B cell (primary cell): ENCODE measurements at regions not wholly inside any gene's neighbourhood (a gene's known extent, or its start where the extent isn't known, plus 50 kb on each side); places are given as distances from the start of the nearest gene placed in this dataset.

ENCODE experiments used
- ATAC-seq: fragments of 200-7000 bp; cut with Tn5 transposase; one replicate; pipeline ENCODE4 v1.10.0; 2021; ENCODE audit warnings: low read depth, mild to moderate bottlenecking, moderate number of reproducible peaks, moderate library complexity
- CTCF ChIA-PET: fragments of 350-600 bp; sonication (Branson Sonifier 250); formaldehyde crosslinking; loops from one replicate; lab custom pipeline; 2021; ENCODE audit warnings: antibody characterized with exemption, inconsistent platforms; lab: Charles Lee
- POLR2A ChIA-PET: fragments of 350-600 bp; sonication (Branson Sonifier 250); formaldehyde crosslinking; loops from one replicate; lab custom pipeline; 2021; ENCODE audit warnings: antibody characterized with exemption; lab: Charles Lee
- DNase-seq: peaks from one replicate; pipeline ENCODE4 v3.0.0; 2013
- H2AFZ ChIP-seq: 2 replicates; pipeline ENCODE4 v1.6.1; 2012; ENCODE audit warnings: mild to moderate bottlenecking, low read depth, low read length; ENCODE audit not compliant: insufficient read depth, poor library complexity, severe bottlenecking
- H3K27ac ChIP-seq, 2 donors: 1 replicate in 1 of 2; 2 replicates in 1 of 2; pipeline ENCODE4 v1.5.1; 2012 to 2013; ENCODE audit warnings: low read length in 2 of 2, mild to moderate bottlenecking in 2 of 2, moderate library complexity in 1 of 2
- H3K27me3 ChIP-seq, 4 experiments: fragments of 200-600 bp in 1 of 4; sonication (generic) in 1 of 4; replicated peaks in 1 of 4; 1 replicate in 2 of 4; 2 replicates in 2 of 4; pipeline versions ENCODE4 v1.6.1 to v1.7.0; 2013 to 2016; ENCODE audit warnings: low read length in 3 of 4, mild to moderate bottlenecking in 2 of 4, mixed read lengths in 1 of 4, moderate library complexity in 1 of 4; ENCODE audit not compliant: insufficient read depth in 4 of 4, control insufficient read depth in 3 of 4; ENCODE audit errors: control extremely low read depth in 1 of 4
- H3K36me3 ChIP-seq, 2 experiments: replicated peaks in 1 of 2; 1 replicate in 1 of 2; 2 replicates in 1 of 2; pipeline versions ENCODE4 v1.6.1 to v1.7.1; 2013; ENCODE audit warnings: low read length in 1 of 2; ENCODE audit not compliant: insufficient read depth in 2 of 2, control insufficient read depth in 1 of 2; ENCODE audit errors: control extremely low read depth in 1 of 2, extremely low read depth in 1 of 2
- H3K4me1 ChIP-seq, 2 donors: fragments of 200-600 bp in 1 of 2; sonication (generic) in 1 of 2; 1 replicate in 1 of 2; 2 replicates in 1 of 2; pipeline versions ENCODE4 v1.5.1 to v1.6.1; 2013 to 2017; ENCODE audit warnings: low read length in 2 of 2; ENCODE audit not compliant: control insufficient read depth in 2 of 2, insufficient read depth in 2 of 2
- H3K4me2 ChIP-seq: replicated peaks from 2 replicates; pipeline ENCODE3; 2012; ENCODE audit warnings: mild to moderate bottlenecking, low read depth, low read length; ENCODE audit not compliant: poor library complexity, severe bottlenecking
- H3K4me3 ChIP-seq, 5 experiments: fragments of 200-600 bp in 1 of 5; sonication (generic) in 1 of 5; 1 replicate in 3 of 5; 2 replicates in 2 of 5; pipeline versions ENCODE4 v1.5.1 to v1.7.0; 2011 to 2016; ENCODE audit warnings: low read length in 4 of 5, mild to moderate bottlenecking in 4 of 5, low read depth in 2 of 5, control low read depth in 1 of 5, moderate library complexity in 1 of 5; ENCODE audit not compliant: insufficient read depth in 1 of 5; ENCODE audit errors: control extremely low read depth in 1 of 5, extremely low read depth in 1 of 5
- H3K79me2 ChIP-seq: fragments of 200-600 bp; sonication (generic); one replicate; pipeline ENCODE4 v1.6.0; 2016; ENCODE audit warnings: low read length; ENCODE audit not compliant: control insufficient read depth, insufficient read depth
- H3K9ac ChIP-seq: fragments of 200-600 bp; sonication (generic); 2 replicates; pipeline ENCODE4 v1.6.1; 2017; ENCODE audit warnings: mild to moderate bottlenecking, low read length, moderate library complexity
- H3K9me3 ChIP-seq, 3 donors: one replicate each; pipeline versions ENCODE4 v1.6.1 to v1.7.1; 2013; ENCODE audit warnings: low read length in 2 of 3; ENCODE audit not compliant: control insufficient read depth in 2 of 3, insufficient read depth in 1 of 3; ENCODE audit errors: control extremely low read depth in 1 of 3
- H4K20me1 ChIP-seq: 2 replicates; pipeline ENCODE4 v1.6.0; 2012; ENCODE audit warnings: mild to moderate bottlenecking, low read length; ENCODE audit not compliant: insufficient read depth, control insufficient read depth, poor library complexity, severe bottlenecking
- H3K27ac Mint-ChIP-seq: one replicate; pipeline ENCODE4 v1.8.0; 2021; ENCODE audit warnings: mixed read lengths
- H3K27me3 Mint-ChIP-seq: one replicate; pipeline ENCODE4 v1.8.0; 2021; ENCODE audit warnings: mixed read lengths
- H3K4me1 Mint-ChIP-seq: one replicate; pipeline ENCODE4 v1.8.0; 2021; ENCODE audit warnings: mixed read lengths
- H3K4me3 Mint-ChIP-seq: one replicate; pipeline ENCODE4 v1.8.0; 2021; ENCODE audit warnings: mixed read lengths
- H3K9me3 Mint-ChIP-seq: one replicate; pipeline ENCODE4 v1.8.0; 2022; ENCODE audit warnings: mixed read lengths; ENCODE audit not compliant: insufficient read depth
- CTCF ChIP-seq: fragments of 200-600 bp; IDR thresholded peaks from one replicate; pipeline ENCODE4 v1.8.0; 2022; ENCODE audit warnings: antibody characterized with exemption, mild to moderate bottlenecking
- EZH2 ChIP-seq: IDR thresholded peaks from 2 replicates; pipeline ENCODE4 v1.6.1; 2012; ENCODE audit warnings: borderline replicate concordance, low read depth, mild to moderate bottlenecking, moderate library complexity, low read length; ENCODE audit not compliant: insufficient read depth, poor library complexity, severe bottlenecking
- WGBS: methylation state at CpG from one replicate; pipeline ENCODE4 v1.1.5; 2013; ENCODE audit warnings: missing lambda C conversion rate; ENCODE audit not compliant: insufficient coverage; 5-methylcytosine and 5-hydroxymethylcytosine counted together
- intact Hi-C: fragments of 100-400 bp; cut with micrococcal nuclease; formaldehyde crosslinking; loops from one replicate; pipeline ENCODE4 v1.10.0; 2022

- Histone ChIP-seq H3K79me2 (no peaks in the 10 kb centered on the region), H3K4me1 (no peaks in the 10 kb centered on the region), H4K20me1 (no peaks in the 10 kb centered on the region), H2AFZ (no peak overlapping the region), H3K9me3 (no peaks in the 10 kb centered on the region), H3K27me3 (peaks cover 0 to 3% (median 0%) of the 10 kb centered on the region in 4 experiments), H3K4me3 (no peak overlapping the region), H3K27ac (no peak overlapping the region), H3K36me3 (no peaks in the 10 kb centered on the region), H3K4me2 (no peak overlapping the region), H3K9ac (no peak overlapping the region)
- POLR2A ChIA-PET, result no interaction called here
- no peaks in the 10 kb centered on the region for H3K9me3 Mint-ChIP-seq
- ATAC-seq, result no peak
- intact Hi-C loops, result no loop called here
- no peak for DNase-seq
- CTCF ChIA-PET, result no interaction called here
- H3K27me3 Mint-ChIP-seq, result peaks cover 9% of the 10 kb centered on the region
- H3K4me3 Mint-ChIP-seq, result no peak overlapping the region
- TF ChIP-seq EZH2, result no peak
- no peak for TF ChIP-seq CTCF
- no peaks in the 10 kb centered on the region for H3K4me1 Mint-ChIP-seq
- H3K27ac Mint-ChIP-seq, result no peak overlapping the region
Measured at GRCh38 chr2:168320267-168320666, 72.9 kb upstream of the STK39 start.

GRCh38 chr2:168322325-168323007 is 75.1 kb upstream of the STK39 start:
- H3K4me3 Mint-ChIP-seq, result no peak overlapping the region
- DNase-seq, result no peak
- no peaks in the 10 kb centered on the region for H3K4me1 ChIP-seq
- POLR2A ChIA-PET, result no interaction called here
- H3K9me3 Mint-ChIP-seq, result no peaks in the 10 kb centered on the region
- no peak overlapping the region for H3K9ac ChIP-seq
- peaks cover 0 to 3% (median 0%) of the 10 kb centered on the region in 4 experiments for H3K27me3 ChIP-seq
- peaks cover 9% of the 10 kb centered on the region for H3K27me3 Mint-ChIP-seq
- no peak overlapping the region for H3K4me3 ChIP-seq
- H3K4me1 Mint-ChIP-seq, result no peaks in the 10 kb centered on the region
- WGBS, result no CpG with 5 or more reads among the region's 3 CpGs
- no peak for TF ChIP-seq EZH2
- TF ChIP-seq CTCF, result no peak
- no peaks in the 10 kb centered on the region for H3K9me3 ChIP-seq
- H2AFZ ChIP-seq, result no peak overlapping the region
- H3K79me2 ChIP-seq, result no peaks in the 10 kb centered on the region
- intact Hi-C loops, result no loop called here
- H3K27ac Mint-ChIP-seq, result no peak overlapping the region
- no peaks in the 10 kb centered on the region for H3K36me3 ChIP-seq
- no peak for ATAC-seq
- H3K4me2 ChIP-seq, result no peak overlapping the region
- H4K20me1 ChIP-seq, result no peaks in the 10 kb centered on the region
- no peak overlapping the region for H3K27ac ChIP-seq
- CTCF ChIA-PET, result no interaction called here
